HepG2 (cell line): ENCODE measurements at regions not wholly inside any gene's neighbourhood (a gene's known extent, or its start where the extent isn't known, plus 50 kb on each side); places are given as distances from the start of the nearest gene placed in this dataset.

ENCODE experiments used
- ATAC-seq: fragments of 200-7000 bp; cut with Tn5 transposase; 3 replicates; pipeline ENCODE4 v1.9.1; 2020; ENCODE audit warnings: mild to moderate bottlenecking, moderate library complexity
- BruUV-seq: library from RNA; stranded (reverse); fragments of 400-500 nt; replicated peaks from 2 replicates; lab custom pipeline; 2021; lab: Mats Ljungman, UMichigan
- CTCF ChIA-PET: fragments of 300-600 bp; formaldehyde crosslinking; extraction: SDS; loops from one replicate; lab custom pipeline; 2021; ENCODE audit warnings: low total read pairs, inconsistent platforms, low intra/inter-chr PET ratio; lab: Yijun Ruan, JAX
- POLR2A ChIA-PET: fragments of 350-600 bp; sonication (Branson Sonifier 250); formaldehyde crosslinking; loops from one replicate; lab custom pipeline; 2020; ENCODE audit warnings: antibody characterized with exemption, inconsistent platforms; lab: Yijun Ruan, JAX
- DNase-seq: peaks from one replicate; pipeline ENCODE4 v3.0.0-alpha.2; 2015; ENCODE audit warnings: low spot score
- FAIRE-seq: peaks from 3 replicates; lab custom pipeline; 2011; peaks lifted over from hg19 to GRCh38; lab: Jason Lieb, UNC
- H2AFZ ChIP-seq: one replicate; pipeline ENCODE4 v1.6.1; 2011; ENCODE audit warnings: low read length, inconsistent platforms
- H3K27ac ChIP-seq: fragments of 300-600 bp; 3 replicates; pipeline ENCODE4 v1.8.0; 2011; ENCODE audit warnings: mixed run types, mild to moderate bottlenecking, mixed read lengths, low read length, inconsistent platforms; ENCODE audit not compliant: insufficient read depth; ENCODE audit errors: extremely low read length
- H3K27me3 ChIP-seq, 2 experiments: fragments of 200-600 bp in 1 of 2; 2 replicates in 1 of 2; 3 replicates in 1 of 2; pipeline versions ENCODE4 v1.6.0 to v1.8.0; 2011; ENCODE audit warnings: low read length in 2 of 2, mild to moderate bottlenecking in 2 of 2, moderate library complexity in 2 of 2, inconsistent platforms in 1 of 2; ENCODE audit not compliant: insufficient read depth in 2 of 2, control insufficient read depth in 1 of 2
- H3K36me3 ChIP-seq, 2 experiments: fragments of 200-600 bp in 1 of 2; replicated peaks in 1 of 2; 2 replicates in 1 of 2; 3 replicates in 1 of 2; pipeline versions ENCODE4 v1.5.1 to v1.8.0; 2011; ENCODE audit warnings: low read length in 2 of 2, inconsistent platforms in 1 of 2; ENCODE audit not compliant: insufficient read depth in 2 of 2, control insufficient read depth in 1 of 2
- H3K4me1 ChIP-seq: 2 replicates; pipeline ENCODE4 v1.5.1; 2012; ENCODE audit warnings: low read length, inconsistent platforms; ENCODE audit not compliant: insufficient read depth
- H3K4me2 ChIP-seq: 2 replicates; pipeline ENCODE4 v1.6.0; 2011; ENCODE audit warnings: low read depth, low read length, inconsistent platforms
- H3K4me3 ChIP-seq, 3 experiments: fragments of 200-600 bp in 1 of 3; sonication (generic), shearing (Covaris generic) in 1 of 3; replicated peaks in 1 of 3; 2 replicates each; pipeline ENCODE4 v1.5.1; 2011 to 2016; ENCODE audit warnings: low read length in 3 of 3, inconsistent platforms in 2 of 3, low read depth in 2 of 3, mild to moderate bottlenecking in 2 of 3, control low read depth in 1 of 3, mixed read lengths in 1 of 3; ENCODE audit not compliant: insufficient read depth in 1 of 3
- H3K79me2 ChIP-seq: one replicate; pipeline ENCODE4 v1.6.1; 2011; ENCODE audit warnings: low read length, inconsistent platforms; ENCODE audit not compliant: insufficient read depth
- H3K9ac ChIP-seq: 2 replicates; pipeline ENCODE4 v1.6.0; 2011; ENCODE audit warnings: mild to moderate bottlenecking, low read depth, low read length, inconsistent platforms; ENCODE audit not compliant: insufficient read depth
- H3K9me3 ChIP-seq: 2 replicates; pipeline ENCODE4 v1.5.1; 2012; ENCODE audit warnings: mild to moderate bottlenecking, low read length
- H4K20me1 ChIP-seq: 2 replicates; pipeline ENCODE4 v1.6.0; 2011; ENCODE audit warnings: inconsistent platforms, mild to moderate bottlenecking, low read length, moderate library complexity; ENCODE audit not compliant: insufficient read depth
- AHR ChIP-seq: IDR thresholded peaks from 2 replicates; pipeline ENCODE4 v1.6.1; 2018; ENCODE audit warnings: missing genetic modification reagents, missing compliant biosample characterization
- CAMTA2 ChIP-seq: sonication (generic); formaldehyde crosslinking; IDR thresholded peaks from 2 replicates; pipeline ENCODE4 v1.4.0; 2020; ENCODE audit warnings: mild to moderate bottlenecking, missing genetic modification reagents, borderline replicate concordance
- CBX2 ChIP-seq, 2 experiments: fragments of 200-600 bp in 1 of 2; sonication (generic); formaldehyde crosslinking in 1 of 2; IDR thresholded peaks; 2 replicates each; pipeline versions ENCODE4 v1.7.0 to v1.8.1; 2018 to 2022; ENCODE audit warnings: low read depth in 2 of 2, low read length in 1 of 2, mild to moderate bottlenecking in 1 of 2, missing genetic modification reagents in 1 of 2
- EED ChIP-seq: sonication (generic); formaldehyde crosslinking; IDR thresholded peaks from 2 replicates; pipeline ENCODE4 v1.5.0; 2020; ENCODE audit warnings: mild to moderate bottlenecking, missing genetic modification reagents
- KDM2A ChIP-seq: sonication (generic); formaldehyde crosslinking; IDR thresholded peaks from 2 replicates; pipeline ENCODE4 v1.4.0; 2020; ENCODE audit warnings: low read depth, missing genetic modification reagents, borderline replicate concordance
- LBX2 ChIP-seq: sonication (generic); formaldehyde crosslinking; IDR thresholded peaks from 2 replicates; pipeline ENCODE4 v1.5.0; 2020; ENCODE audit warnings: missing genetic modification reagents, mild to moderate bottlenecking, borderline replicate concordance
- MEIS2 ChIP-seq: sonication (generic); formaldehyde crosslinking; IDR thresholded peaks from 2 replicates; pipeline ENCODE4 v1.9.0; 2021; ENCODE audit warnings: mild to moderate bottlenecking, missing genetic modification reagents
- NFE2 ChIP-seq: sonication (generic); formaldehyde crosslinking; IDR thresholded peaks from 2 replicates; pipeline ENCODE4 v1.4.0; 2020; ENCODE audit warnings: missing genetic modification reagents
- NR2C2 ChIP-seq: sonication (generic); formaldehyde crosslinking; IDR thresholded peaks from 2 replicates; pipeline ENCODE4 v1.4.0; 2020; ENCODE audit warnings: missing genetic modification reagents, mild to moderate bottlenecking, moderate library complexity, borderline replicate concordance
- SMAD1 ChIP-seq: sonication (generic); formaldehyde crosslinking; IDR thresholded peaks from 2 replicates; pipeline ENCODE4 v1.4.0; 2020; ENCODE audit warnings: missing genetic modification reagents, low read depth, mild to moderate bottlenecking, borderline replicate concordance
- SP4 ChIP-seq: sonication (generic); formaldehyde crosslinking; IDR thresholded peaks from 2 replicates; pipeline ENCODE4 v1.8.1; 2023; ENCODE audit warnings: mild to moderate bottlenecking, missing genetic modification reagents
- TBL1XR1 ChIP-seq: fragments of 150-350 bp; IDR thresholded peaks from 2 replicates; pipeline ENCODE4 v1.6.1; 2014; ENCODE audit warnings: borderline replicate concordance, low read length; ENCODE audit not compliant: partially characterized antibody
- ZBTB7A ChIP-seq: sonication (generic); formaldehyde crosslinking; IDR thresholded peaks from 2 replicates; pipeline ENCODE4 v1.8.0; 2022; ENCODE audit warnings: mild to moderate bottlenecking, missing genetic modification reagents
- ZFY ChIP-seq: sonication (generic); formaldehyde crosslinking; IDR thresholded peaks from 2 replicates; pipeline ENCODE4 v1.4.0; 2020; ENCODE audit warnings: missing genetic modification reagents
- ZNF20 ChIP-seq: sonication (generic); formaldehyde crosslinking; IDR thresholded peaks from 2 replicates; pipeline ENCODE4 v1.4.0; 2020; ENCODE audit warnings: mild to moderate bottlenecking, moderate library complexity, missing genetic modification reagents
- ZNF432 ChIP-seq: sonication (generic); formaldehyde crosslinking; IDR thresholded peaks from 2 replicates; pipeline ENCODE4 v1.5.0; 2020; ENCODE audit warnings: missing genetic modification reagents, mild to moderate bottlenecking, borderline replicate concordance
- ZNF777 ChIP-seq: sonication (generic); formaldehyde crosslinking; IDR thresholded peaks from 2 replicates; pipeline ENCODE4 v1.4.0; 2020; ENCODE audit warnings: missing genetic modification reagents
- ZNF878 ChIP-seq: sonication (generic); formaldehyde crosslinking; IDR thresholded peaks from 2 replicates; pipeline ENCODE4 v1.8.1; 2023; ENCODE audit warnings: mild to moderate bottlenecking, missing genetic modification reagents, moderate library complexity
- WGBS: methylation state at CpG from one replicate; pipeline ENCODE4 v1.1.6; 2017; ENCODE audit warnings: low lambda C conversion rate; 5-methylcytosine and 5-hydroxymethylcytosine counted together
- in situ Hi-C: cut with HindIII; loops from 2 replicates; pipeline ENCODE4 v1.10.0; 2017; ENCODE audit warnings: low pct_unique_long_range_greater_than_20kb; ENCODE audit not compliant: extremely low pct_ligation_motif_present
- intact Hi-C: fragments of 100-400 bp; cut with micrococcal nuclease; formaldehyde crosslinking; loops from one replicate; pipeline ENCODE4 v1.10.0; 2022; ENCODE audit not compliant: unreplicated experiment
- TF ChIP-seq, protein P1 (sequence below): sonication (generic); formaldehyde crosslinking; IDR thresholded peaks from 2 replicates; pipeline ENCODE4 v1.4.0; 2020; ENCODE audit warnings: missing genetic modification reagents
- TF ChIP-seq, protein P2 (sequence below): sonication (generic); formaldehyde crosslinking; IDR thresholded peaks from 2 replicates; pipeline ENCODE4 v1.5.0; 2020; ENCODE audit warnings: mild to moderate bottlenecking, missing genetic modification reagents

DNA sequence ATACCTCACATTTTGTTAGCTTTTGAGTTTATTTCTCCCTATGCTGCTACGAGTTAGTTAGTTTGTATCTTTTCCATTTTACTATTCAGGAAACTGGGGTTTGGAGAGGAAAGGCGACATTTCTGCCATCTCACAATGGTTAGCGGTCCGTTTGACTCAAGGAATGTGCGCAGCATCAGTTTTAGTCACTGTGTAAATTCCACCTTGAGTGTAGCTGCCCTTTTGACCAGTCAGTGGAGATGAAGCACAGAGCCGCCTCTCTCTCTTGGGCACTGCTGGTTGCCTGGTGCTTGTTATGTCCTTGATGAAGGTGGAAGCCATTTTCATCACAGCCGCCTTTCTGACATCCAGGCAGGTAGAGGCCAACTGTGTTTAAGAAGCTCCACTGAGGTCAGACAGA lies 185.5 kb downstream of the SCP2D1 start:
- no peaks in the 10 kb centered on the region for H3K79me2 ChIP-seq
- H3K36me3 ChIP-seq = no peaks in the 10 kb centered on the region
- ChIA-PET POLR2A (no interaction called here), CTCF (no interaction called here)
- no peak overlapping the region for H2AFZ ChIP-seq
- no peak overlapping the region for H3K4me2 ChIP-seq
- no peaks in the 10 kb centered on the region for H3K27me3 ChIP-seq
- H4K20me1 ChIP-seq = no peaks in the 10 kb centered on the region
- no peak for FAIRE-seq
- no TSS peak for BruUV-seq
- 48% methylated on average over 7 of the region's 7 CpGs for WGBS
- no peak overlapping the region for H3K9ac ChIP-seq
- no peak overlapping the region for H3K27ac ChIP-seq
- no peaks in the 10 kb centered on the region for H3K4me1 ChIP-seq
- DNase-seq = no peak
- no peak overlapping the region for H3K4me3 ChIP-seq
- TF ChIP-seq TBL1XR1 (no peak), ZNF20 (CRISPR knock-in tag) (no peak), AHR (no peak), SMAD1 (no peak), ZNF878 (no peak)
- TF ChIP-seq, protein P1, sequence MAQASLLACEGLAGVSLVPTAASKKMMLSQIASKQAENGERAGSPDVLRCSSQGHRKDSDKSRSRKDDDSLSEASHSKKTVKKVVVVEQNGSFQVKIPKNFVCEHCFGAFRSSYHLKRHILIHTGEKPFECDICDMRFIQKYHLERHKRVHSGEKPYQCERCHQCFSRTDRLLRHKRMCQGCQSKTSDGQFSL (CRISPR knock-in tag) = no peak
- peaks cover 17% of the 10 kb centered on the region for H3K9me3 ChIP-seq
- intact Hi-C loops = no loop called here
- in situ Hi-C loops = no loop called here
- ATAC-seq = no peak; the same call in 2 of the 3 replicates

GRCh38 chr20:19000078-19000477 lies 186.5 kb downstream of the SCP2D1 start:
- ATAC-seq (no peak), FAIRE-seq (no peak), DNase-seq (no peak)
- in situ Hi-C loops = no loop called here
- Histone ChIP-seq H2AFZ (no peak overlapping the region), H3K27ac (no peak overlapping the region), H3K4me2 (no peak overlapping the region), H3K4me1 (no peaks in the 10 kb centered on the region), H3K27me3 (no peaks in the 10 kb centered on the region), H4K20me1 (no peaks in the 10 kb centered on the region), H3K79me2 (no peaks in the 10 kb centered on the region), H3K9me3 (peaks cover 7% of the 10 kb centered on the region; the same call in 1 of the 2 replicates), H3K36me3 (no peaks in the 10 kb centered on the region), H3K9ac (no peak overlapping the region), H3K4me3 (no peak overlapping the region)
- intact Hi-C loops = no loop called here
- 44% methylated on average over 7 of the region's 7 CpGs for WGBS
- ChIA-PET CTCF (no interaction called here), POLR2A (no interaction called here)
- no TSS peak for BruUV-seq
- no peak for TF ChIP-seq SP4 (CRISPR knock-in tag)
- TF ChIP-seq KDM2A = no peak
- no peak for TF ChIP-seq LBX2
- no peak for TF ChIP-seq MEIS2 (CRISPR knock-in tag)
- no peak for TF ChIP-seq NR2C2
- TF ChIP-seq ZFY (CRISPR knock-in tag) = no peak
- TF ChIP-seq ZNF777 = no peak
- no peak for TF ChIP-seq CBX2 (IDR thresholded peaks at IDR 0.05; ENCODE audit: low read depth, low read length)
- TF ChIP-seq CBX2 (CRISPR knock-in tag; IDR thresholded peaks at IDR 0.05; ENCODE audit: low read depth) = no peak
- TF ChIP-seq CAMTA2 (CRISPR knock-in tag) = no peak
- no peak for TF ChIP-seq ZBTB7A (CRISPR knock-in tag)
- TF ChIP-seq, protein P2, sequence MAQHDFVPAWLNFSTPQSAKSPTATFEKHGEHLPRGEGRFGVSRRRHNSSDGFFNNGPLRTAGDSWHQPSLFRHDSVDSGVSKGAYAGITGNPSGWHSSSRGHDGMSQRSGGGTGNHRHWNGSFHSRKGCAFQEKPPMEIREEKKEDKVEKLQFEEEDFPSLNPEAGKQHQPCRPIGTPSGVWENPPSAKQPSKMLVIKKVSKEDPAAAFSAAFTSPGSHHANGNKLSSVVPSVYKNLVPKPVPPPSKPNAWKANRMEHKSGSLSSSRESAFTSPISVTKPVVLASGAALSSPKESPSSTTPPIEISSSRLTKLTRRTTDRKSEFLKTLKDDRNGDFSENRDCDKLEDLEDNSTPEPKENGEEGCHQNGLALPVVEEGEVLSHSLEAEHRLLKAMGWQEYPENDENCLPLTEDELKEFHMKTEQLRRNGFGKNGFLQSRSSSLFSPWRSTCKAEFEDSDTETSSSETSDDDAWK (CRISPR knock-in tag) = no peak
- no peak for TF ChIP-seq NFE2 (CRISPR knock-in tag)
- TF ChIP-seq ZNF432 (CRISPR knock-in tag) = no peak
- no peak for TF ChIP-seq EED
